Pulmonary artery endothelial cell (primary cell): ENCODE measurements at regions not wholly inside any gene's neighbourhood (a gene's known extent, or its start where the extent isn't known, plus 50 kb on each side); places are given as distances from the start of the nearest gene placed in this dataset.

Source experiments
- DNase-seq: peaks from one replicate; pipeline ENCODE4 v3.0.0-alpha.2; 2011; ENCODE audit warnings: low read depth, low spot score

GRCh38 chr11:112400476-112401014 is 139.9 kb upstream of the PLET1 start:
- DNase-seq: no peak

DNA sequence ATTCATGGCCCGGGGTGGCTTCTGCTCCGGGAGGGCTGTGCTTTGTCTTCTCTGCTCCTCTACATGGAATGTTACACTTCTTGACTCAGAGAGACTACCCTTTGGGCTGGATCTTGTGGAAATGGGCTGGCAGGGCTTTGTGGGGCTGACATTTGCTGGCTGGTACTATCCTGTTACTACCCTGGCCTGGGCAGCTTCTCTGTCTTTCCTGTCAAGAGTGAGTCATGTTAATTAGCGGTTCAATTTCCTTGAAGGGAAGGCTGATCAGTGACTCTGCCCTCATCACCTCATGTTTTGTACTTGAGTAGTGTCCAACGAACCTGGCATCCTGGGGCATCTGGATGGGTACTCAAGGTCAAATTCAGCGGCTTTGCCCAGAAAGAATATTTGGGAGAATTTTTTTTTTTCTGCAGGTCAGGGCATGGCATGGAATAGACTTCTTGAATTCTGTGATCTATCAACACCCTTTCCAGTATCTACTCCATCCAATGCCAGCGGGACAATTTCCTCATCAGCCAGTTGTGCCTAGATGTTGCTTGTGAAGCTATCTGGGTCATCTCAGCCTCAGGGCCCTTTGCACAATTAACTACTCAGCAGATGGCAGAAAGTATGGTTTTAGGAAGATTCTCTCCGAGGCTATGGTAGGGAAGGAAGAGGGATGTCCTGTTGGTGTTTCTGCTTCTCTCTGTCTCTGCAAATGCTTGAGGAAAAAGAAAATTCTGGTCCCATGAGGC is 140.5 kb upstream of the PLET1 start:
- DNase-seq: no peak

- no peak for DNase-seq
These were observed 142.8 kb upstream of the PLET1 start for GRCh38 chr11:112403432-112403831.

- DNase-seq: no peak
These were observed 143.5 kb upstream of the PLET1 start for GRCh38 chr11:112404112-112404511.

DNA sequence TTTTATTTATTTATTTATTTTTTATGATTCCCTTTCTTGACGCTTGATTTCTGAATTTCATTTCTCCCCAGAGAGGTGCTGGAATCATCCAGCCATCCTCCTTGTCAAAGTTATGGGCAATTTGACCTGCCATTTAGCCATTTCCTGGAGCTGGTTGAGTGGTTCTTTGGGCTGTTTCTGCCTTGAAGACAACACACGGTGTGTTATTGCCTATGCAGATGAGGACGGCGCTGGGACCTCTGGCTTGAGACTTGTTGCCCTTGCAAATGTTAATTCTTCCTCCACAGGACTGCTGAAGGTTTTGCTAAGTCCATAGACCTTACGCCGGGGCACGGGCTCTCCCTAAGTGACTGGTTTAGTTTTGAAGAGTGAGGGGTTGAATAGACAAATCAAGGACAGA is 147.9 kb upstream of the PLET1 start:
- DNase-seq: no peak

- DNase-seq: no peak
These were observed 149.7 kb upstream of the PLET1 start for GRCh38 chr11:112410325-112410724.

GRCh38 chr11:112412383-112412782 is 151.7 kb upstream of the PLET1 start:
- DNase-seq: no peak

GRCh38 chr11:112417339-112417738 is 156.7 kb upstream of the PLET1 start:
- DNase-seq: no peak

GRCh38 chr11:112418438-112418837 is 157.8 kb upstream of the PLET1 start:
- no peak for DNase-seq

DNA sequence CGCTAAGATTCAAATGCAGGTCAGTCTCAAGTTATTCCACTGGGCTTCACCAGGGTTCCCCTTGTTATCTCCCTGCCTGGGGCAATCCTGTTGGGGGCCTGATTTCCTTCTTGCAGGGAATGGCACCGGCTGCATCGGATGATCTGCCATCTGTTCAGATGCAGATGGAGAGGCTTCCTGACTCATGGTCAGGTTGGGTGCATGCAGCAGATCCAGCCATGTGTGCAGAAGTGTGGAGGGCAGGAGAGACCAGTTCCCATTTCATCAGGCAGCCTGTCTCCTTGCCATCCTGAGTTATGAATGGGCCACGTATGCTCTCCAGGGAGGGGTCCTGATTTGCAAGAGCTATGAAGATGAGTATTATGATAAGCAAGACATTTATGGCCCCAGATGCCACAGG is 161.2 kb upstream of the PLET1 start:
- DNase-seq: no peak

DNA sequence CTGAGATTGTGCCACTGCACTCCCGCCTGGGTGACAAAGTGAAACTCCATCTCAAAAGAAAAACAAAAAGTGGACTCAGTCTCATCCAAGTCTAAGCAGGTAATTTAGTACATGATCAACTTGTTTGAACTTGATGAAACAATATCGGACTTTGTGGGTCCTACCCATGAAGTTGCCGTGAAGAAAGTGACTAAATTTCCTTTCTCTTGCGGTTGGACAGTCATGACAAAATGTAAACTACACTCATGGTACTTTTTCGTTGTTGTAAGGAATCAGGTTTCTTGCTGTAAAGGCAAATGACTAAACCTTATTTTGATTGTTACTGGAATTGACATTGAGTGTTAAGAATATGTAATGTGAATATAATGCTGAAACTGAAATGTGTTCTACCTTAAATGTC is 164.5 kb upstream of the PLET1 start:
- no peak for DNase-seq

DNA sequence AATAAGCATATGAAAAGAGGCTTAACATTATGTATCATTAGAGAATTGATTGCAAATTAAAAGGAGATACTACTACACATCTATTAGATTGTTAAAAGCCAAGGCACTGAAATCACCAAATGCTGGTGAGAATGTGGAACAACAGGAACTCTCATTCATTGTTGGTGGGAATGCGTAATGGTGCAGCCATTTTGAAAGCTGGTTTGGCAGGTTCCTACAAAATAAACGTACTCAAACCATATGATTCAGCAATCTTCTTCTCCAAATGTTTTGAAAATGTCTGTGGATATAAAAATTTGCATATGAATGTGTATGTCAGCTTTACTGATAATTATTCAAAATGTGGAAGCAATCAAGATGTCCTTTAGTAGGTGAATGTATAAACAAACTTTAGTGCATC is 176.4 kb upstream of the PLET1 start:
- no peak for DNase-seq

DNA sequence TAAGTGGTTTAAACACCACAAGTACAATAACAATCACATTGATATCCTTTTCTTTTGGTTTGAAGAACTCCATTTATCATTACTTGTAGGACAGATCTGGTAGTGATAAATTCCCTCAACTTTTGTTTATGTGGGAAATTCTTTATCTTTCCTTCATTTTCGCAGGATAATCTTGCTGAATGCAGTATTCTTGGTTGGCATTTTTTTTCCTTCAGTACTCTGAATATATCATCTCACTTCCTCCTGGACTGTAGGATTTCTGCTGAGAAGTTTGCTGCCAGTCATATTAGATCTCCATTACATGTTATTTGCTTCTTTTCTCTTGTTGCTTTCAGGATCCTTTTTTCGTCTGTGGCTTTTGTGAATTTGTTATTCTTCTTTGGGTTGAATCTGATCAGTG is 179.0 kb upstream of the PLET1 start:
- no peak for DNase-seq

DNA sequence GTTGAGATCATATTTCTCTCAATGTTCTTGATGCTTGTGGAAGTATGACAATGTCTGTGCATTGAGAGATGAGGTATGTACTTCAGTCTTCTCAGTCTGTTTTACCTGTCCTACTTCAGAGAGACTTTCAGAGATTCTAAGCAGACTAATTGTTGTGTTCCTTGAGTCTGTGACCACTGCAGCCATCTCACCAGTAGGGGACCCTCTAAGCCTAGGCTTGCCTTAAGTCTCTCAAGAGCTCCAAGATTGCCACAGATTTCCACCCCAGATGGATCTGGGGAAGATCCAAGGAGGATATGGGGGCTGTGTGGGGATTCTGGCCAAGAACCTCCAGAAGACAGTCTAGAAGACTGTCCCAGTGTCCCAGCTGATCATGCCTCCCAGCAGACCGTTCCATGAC is 179.9 kb upstream of the PLET1 start:
- DNase-seq: no peak

- DNase-seq: no peak
These were observed 187.5 kb upstream of the PLET1 start for GRCh38 chr11:112448168-112448567.

GRCh38 chr11:112448806-112449205 is 188.1 kb upstream of the PLET1 start:
- DNase-seq: no peak

GRCh38 chr11:112451250-112451649 is 190.6 kb upstream of the PLET1 start:
- DNase-seq: no peak

DNA sequence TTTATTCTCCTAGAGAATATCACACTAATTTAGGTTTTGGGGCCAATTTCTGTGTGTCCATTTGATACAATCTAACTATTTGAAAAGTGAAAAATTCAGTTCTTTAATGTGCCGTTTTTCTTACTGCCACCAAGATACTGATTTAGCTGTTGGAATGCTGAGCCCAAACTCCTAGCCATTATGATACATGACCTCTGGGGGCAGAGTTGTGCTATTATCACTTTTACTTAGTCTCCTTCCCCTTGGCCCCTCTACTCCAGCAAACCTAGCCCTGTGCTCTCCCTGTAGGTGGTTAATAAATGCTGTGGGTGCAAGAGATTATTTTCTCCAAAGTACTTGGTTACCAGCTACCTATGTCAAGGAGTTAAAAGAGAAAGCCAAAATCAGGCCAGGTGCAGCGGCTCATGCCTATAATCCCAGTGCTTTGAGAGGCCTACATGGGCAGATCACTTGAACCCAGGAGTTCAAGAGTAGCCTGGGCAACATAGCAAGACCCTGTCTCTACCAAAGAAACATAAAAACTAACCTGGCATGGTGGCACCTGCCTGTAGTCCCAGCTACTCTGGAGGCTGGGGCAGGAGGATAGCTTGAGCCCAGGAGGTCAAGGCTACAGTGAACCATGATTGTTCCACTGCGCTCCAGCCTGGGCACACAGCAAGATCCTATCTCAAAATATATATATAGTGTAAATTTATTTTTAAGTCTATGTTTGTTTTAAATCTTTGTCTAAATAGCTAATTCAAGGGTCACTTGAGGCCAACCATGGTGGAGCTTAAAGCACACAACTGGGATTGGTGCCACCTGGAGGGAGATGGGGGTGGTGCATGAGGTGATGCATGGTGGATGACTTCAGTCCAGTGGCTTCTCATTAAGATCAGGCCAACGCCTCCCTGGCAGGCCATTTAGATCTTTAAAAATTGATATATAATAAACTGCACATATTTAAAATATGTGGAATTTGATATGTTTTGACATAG is 193.2 kb upstream of the PLET1 start:
- no peak for DNase-seq

DNA sequence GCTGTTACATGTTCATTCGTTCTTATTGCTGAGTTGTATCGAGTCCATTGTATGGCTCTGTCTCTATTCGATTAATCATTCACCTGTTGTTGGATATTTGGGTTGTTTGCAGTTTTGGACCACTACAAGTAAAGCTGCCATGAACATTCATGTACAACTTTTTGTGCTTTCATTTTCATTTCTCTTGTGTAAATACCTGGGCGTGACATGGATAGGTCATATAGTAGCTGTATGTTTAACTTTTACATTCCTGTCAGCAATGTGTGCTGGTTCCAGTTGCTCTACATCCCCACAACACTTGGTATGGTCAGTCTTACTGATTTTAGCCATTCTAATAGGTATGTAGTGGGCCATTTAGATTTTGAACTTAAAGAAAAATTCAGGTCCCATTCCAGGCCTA is 194.2 kb upstream of the PLET1 start:
- DNase-seq: no peak

GRCh38 chr11:112455791-112456190 is 195.1 kb upstream of the PLET1 start:
- DNase-seq: no peak

- no peak for DNase-seq
These were observed 196.9 kb upstream of the PLET1 start for GRCh38 chr11:112457532-112457931.

DNA sequence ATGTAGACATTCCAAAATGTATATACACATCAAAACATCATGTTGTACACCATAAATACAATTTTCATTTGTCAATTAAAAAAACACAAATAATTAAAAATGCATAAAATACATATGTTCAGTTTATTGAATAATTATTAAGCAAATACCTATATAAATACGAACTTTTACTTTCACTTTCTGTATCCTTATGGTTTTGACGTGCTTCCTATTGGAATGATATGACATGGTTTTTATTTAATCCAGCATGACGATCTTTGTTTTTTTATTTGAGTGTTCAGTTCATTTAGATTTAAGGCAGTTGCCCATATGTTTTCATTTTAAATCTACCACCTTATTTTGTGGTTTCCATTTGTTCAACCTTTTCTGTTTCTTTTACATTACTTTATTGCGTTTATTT is 198.3 kb upstream of the PLET1 start:
- DNase-seq: no peak
